Calu3 (cell line): ENCODE measurements at regions not wholly inside any gene's neighbourhood (a gene's known extent, or its start where the extent isn't known, plus 50 kb on each side); places are given as distances from the start of the nearest gene placed in this dataset.

ENCODE experiments used
- BruUV-seq: library from RNA; stranded (reverse); fragments of 400-500 nt; replicated peaks from 2 replicates; lab custom pipeline; 2021; lab: Mats Ljungman, UMichigan
- CTCF ChIA-PET: fragments of 300-600 bp; sonication (Branson Sonifier 250); formaldehyde crosslinking; loops from one replicate; lab custom pipeline; 2022; ENCODE audit warnings: antibody characterized with exemption; lab: Charles Lee
- DNase-seq: peaks from one replicate; pipeline ENCODE4 v3.0.0; 2022
- H3K27ac Mint-ChIP-seq: one replicate; pipeline ENCODE4 v1.8.0; 2022; ENCODE audit warnings: mixed read lengths; ENCODE audit not compliant: unreplicated experiment
- H3K27me3 Mint-ChIP-seq: one replicate; pipeline ENCODE4 v1.8.0; 2022; ENCODE audit warnings: mixed read lengths; ENCODE audit not compliant: unreplicated experiment
- H3K36me3 Mint-ChIP-seq: one replicate; pipeline ENCODE4 v1.8.0; 2022; ENCODE audit warnings: mild to moderate bottlenecking, moderate library complexity, mixed read lengths; ENCODE audit not compliant: insufficient read depth, unreplicated experiment
- H3K4me1 Mint-ChIP-seq: one replicate; pipeline ENCODE4 v1.8.0; 2022; ENCODE audit warnings: mild to moderate bottlenecking, low read depth, mixed read lengths; ENCODE audit not compliant: unreplicated experiment
- H3K4me3 Mint-ChIP-seq: one replicate; pipeline ENCODE4 v1.8.0; 2022; ENCODE audit warnings: mild to moderate bottlenecking, low read depth, moderate library complexity, mixed read lengths; ENCODE audit not compliant: unreplicated experiment
- H3K9me3 Mint-ChIP-seq: one replicate; pipeline ENCODE4 v1.8.0; 2022; ENCODE audit warnings: low read depth, mixed read lengths; ENCODE audit not compliant: unreplicated experiment
- CTCF ChIP-seq: fragments of 200-600 bp; IDR thresholded peaks from one replicate; pipeline ENCODE4 v1.8.0; 2022; ENCODE audit warnings: antibody characterized with exemption; ENCODE audit not compliant: unreplicated experiment
- intact Hi-C: fragments of 100-400 bp; cut with micrococcal nuclease; formaldehyde crosslinking; loops from one replicate; pipeline ENCODE4 v1.10.0; 2022; ENCODE audit not compliant: unreplicated experiment

- CTCF ChIA-PET = no interaction called here
- intact Hi-C loops = no loop called here
- Mint-ChIP-seq H3K27me3 (peaks cover under 1% of the 10 kb centered on the region), H3K36me3 (no peaks in the 10 kb centered on the region), H3K9me3 (no peaks in the 10 kb centered on the region), H3K4me1 (no peaks in the 10 kb centered on the region), H3K4me3 (no peak overlapping the region), H3K27ac (no peak overlapping the region)
- BruUV-seq = no TSS peak
- no peak for DNase-seq
- no peak for TF ChIP-seq CTCF
Measured at GRCh38 chr2:45156605-45157004, 147.4 kb upstream of the SIX2 start.

GRCh38 chr2:45154606-45155155 lies 145.4 kb upstream of the SIX2 start:
- TF ChIP-seq CTCF = no peak
- DNase-seq = no peak
- Mint-ChIP-seq H3K27ac (no peak overlapping the region), H3K36me3 (no peaks in the 10 kb centered on the region), H3K4me1 (no peaks in the 10 kb centered on the region), H3K4me3 (no peak overlapping the region), H3K27me3 (no peaks in the 10 kb centered on the region), H3K9me3 (no peaks in the 10 kb centered on the region)
- intact Hi-C loops = no loop called here
- BruUV-seq = no TSS peak
- CTCF ChIA-PET = interaction anchor here (0.6 kb wide), 1 partner anchor 173 kb away, joined by 4 read pairs; no protein-coding TSS in a partner anchor

- no peak overlapping the region for H3K27ac Mint-ChIP-seq
- no peaks in the 10 kb centered on the region for H3K27me3 Mint-ChIP-seq
- BruUV-seq = no TSS peak
- no peaks in the 10 kb centered on the region for H3K4me1 Mint-ChIP-seq
- H3K9me3 Mint-ChIP-seq = no peaks in the 10 kb centered on the region
- intact Hi-C loops = no loop called here
- CTCF ChIA-PET = no interaction called here
- TF ChIP-seq CTCF = no peak
- no peak overlapping the region for H3K4me3 Mint-ChIP-seq
- no peaks in the 10 kb centered on the region for H3K36me3 Mint-ChIP-seq
- DNase-seq = no peak
Measured at GRCh38 chr2:45154144-45154543, 144.9 kb upstream of the SIX2 start.

GRCh38 chr2:45153121-45153520 lies 143.9 kb upstream of the SIX2 start:
- no peak overlapping the region for H3K4me3 Mint-ChIP-seq
- CTCF ChIA-PET = no interaction called here
- DNase-seq = no peak
- TF ChIP-seq CTCF = no peak
- no peaks in the 10 kb centered on the region for H3K36me3 Mint-ChIP-seq
- H3K27ac Mint-ChIP-seq = no peak overlapping the region
- H3K9me3 Mint-ChIP-seq = no peaks in the 10 kb centered on the region
- intact Hi-C loops = no loop called here
- H3K27me3 Mint-ChIP-seq = no peaks in the 10 kb centered on the region
- no TSS peak for BruUV-seq
- no peaks in the 10 kb centered on the region for H3K4me1 Mint-ChIP-seq
